G401.6 (cell line): ENCODE measurements at regions not wholly inside any gene's neighbourhood (a gene's known extent, or its start where the extent isn't known, plus 50 kb on each side); places are given as distances from the start of the nearest gene placed in this dataset.
"Not testable (repeated sequence)": the region's sequence is repeated elsewhere in the genome, so short reads cannot be mapped to it uniquely, and the experiment has no call there.

Experiments used
- FAIRE-seq: peaks from 2 replicates; lab custom pipeline; 2012; peaks lifted over from hg19 to GRCh38; lab: Jason Lieb, UNC

DNA sequence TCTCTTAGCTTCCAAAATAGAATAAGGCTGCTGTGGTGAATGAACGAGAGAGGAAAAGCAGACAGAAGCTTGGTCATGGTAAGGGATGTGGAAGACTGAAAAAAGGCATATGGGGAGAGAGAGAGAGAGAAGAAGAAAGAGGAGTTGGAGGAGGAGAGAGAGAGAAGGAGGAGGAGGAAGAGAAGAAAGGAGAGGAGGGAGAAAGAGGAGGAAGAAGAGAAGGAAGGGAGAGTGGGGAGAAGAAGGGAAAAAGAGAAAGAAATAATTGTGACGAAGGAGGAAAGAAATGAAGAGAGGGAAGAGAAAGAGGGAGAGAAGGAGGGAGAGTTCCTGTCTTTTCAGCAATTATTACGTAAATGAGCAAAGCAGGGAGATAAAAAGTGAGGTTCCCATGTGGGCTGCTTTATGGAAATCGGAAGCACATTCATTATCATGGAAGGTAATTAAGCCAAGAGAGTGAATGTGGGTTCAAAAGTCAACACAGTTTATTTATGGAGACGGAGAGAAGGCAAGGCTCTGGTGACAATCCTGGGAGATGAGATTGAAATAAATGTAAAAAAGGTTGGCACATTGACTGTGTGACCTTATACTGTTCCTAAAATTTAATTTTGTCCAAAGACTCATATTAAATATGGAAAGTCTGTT is 611.2 kb downstream of the KIF4B start:
- FAIRE-seq, result no peak

DNA sequence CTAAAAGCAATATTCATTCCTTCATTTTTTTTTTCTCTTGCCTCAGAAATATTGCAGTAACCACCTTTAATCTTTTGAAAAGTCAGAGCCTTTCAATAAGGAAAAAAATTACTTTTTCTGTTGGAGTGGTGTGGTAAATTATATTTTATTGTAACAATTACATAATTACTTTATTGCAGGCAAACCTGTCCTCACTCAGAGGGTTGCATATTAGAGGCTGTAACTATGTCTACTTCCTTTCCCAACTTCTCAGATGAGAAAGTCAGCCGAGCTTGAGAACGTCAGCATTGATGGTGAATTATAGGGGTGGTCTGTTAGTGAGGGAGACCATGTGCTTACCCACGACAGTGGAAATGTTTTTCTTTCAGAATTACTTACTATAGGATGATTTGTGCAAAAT is 611.8 kb downstream of the KIF4B start:
- FAIRE-seq, result no peak

DNA sequence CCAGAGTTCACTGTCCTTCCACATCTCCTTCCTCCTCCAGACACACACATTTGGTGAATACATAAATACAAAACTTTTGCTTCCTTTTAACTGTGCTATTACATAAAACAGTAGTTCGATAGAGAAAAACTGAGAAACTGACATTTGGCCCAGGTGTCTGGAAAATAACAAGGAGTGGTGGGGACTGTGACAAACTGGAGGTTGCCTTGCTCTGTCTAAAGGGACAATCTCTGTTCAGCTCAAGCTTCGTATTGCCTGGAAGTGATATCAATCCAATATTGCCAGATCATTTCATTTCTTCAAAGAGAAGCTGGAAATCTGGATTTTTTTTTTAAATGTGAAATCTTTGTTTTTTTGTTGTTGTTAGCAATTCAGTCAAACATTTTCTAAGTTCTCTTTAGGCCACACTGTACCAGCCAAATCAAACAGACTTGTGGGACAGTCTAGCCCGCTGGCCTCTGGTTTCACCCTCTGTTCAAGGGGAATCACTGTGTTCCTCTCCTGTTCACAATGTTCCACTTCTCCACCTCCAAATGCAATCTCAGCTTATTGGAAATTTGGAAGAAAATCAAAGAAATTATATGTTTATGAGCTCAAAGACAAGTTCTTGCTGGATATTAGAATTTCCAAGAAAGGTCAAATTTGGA is 612.5 kb downstream of the KIF4B start:
- no peak for FAIRE-seq

DNA sequence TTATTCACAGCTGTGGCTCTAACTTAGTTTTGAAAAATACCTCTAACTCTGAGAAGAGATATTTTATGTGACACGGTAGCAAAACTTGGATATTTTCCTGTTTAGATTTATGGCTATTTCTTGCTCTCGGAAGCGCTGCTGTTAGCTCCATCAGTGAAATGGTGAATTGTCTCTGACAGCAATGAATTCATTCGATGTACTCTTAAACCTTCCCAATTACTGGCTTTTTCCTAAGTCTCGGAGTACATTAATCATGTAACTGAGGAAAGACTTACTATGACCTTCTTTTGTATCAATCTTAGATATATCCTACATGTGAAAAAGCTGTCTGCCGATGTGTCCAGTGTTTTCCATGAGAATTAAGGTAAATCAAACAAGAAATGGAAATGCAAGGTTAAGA is 613.0 kb downstream of the KIF4B start:
- FAIRE-seq, result no peak

DNA sequence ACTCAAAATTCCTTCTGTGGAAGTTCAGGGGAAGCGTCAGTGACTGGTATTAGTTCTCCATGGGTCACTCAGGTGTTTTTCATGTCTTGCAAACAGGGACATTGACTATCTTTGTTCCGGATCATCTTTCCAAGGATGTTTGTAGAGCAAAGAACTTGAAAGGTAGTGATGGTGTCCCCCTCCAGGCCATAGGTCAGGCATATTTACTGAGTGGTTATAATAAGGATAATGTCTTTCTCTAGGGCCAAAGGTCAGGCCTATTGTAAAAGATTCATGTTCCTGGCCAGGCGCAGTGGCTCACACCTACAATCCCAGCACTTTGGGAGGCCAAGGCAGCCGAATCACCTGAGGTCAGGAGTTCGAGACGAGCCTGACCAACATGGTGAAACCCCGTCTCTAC is 614.8 kb downstream of the KIF4B start:
- FAIRE-seq, result no peak

DNA sequence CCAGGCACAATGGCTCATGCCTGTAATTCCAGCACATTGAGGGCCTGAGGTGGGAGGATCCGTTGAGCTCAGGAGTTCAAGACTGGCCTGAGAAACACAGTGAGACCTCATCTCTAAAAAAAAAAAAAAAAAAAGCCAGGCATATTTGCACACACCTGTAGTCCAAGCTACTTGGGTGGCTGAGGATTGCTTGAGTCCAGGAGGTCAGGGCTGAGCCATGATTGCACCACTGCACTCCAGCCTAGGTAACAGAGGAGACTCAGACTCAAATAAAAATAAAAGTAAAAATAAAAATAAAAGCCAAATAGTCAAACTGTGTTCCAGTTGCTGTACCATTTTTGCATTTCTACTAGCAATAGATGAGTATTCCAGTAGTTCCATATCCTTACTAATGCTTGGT is 616.0 kb downstream of the KIF4B start:
- no peak for FAIRE-seq

DNA sequence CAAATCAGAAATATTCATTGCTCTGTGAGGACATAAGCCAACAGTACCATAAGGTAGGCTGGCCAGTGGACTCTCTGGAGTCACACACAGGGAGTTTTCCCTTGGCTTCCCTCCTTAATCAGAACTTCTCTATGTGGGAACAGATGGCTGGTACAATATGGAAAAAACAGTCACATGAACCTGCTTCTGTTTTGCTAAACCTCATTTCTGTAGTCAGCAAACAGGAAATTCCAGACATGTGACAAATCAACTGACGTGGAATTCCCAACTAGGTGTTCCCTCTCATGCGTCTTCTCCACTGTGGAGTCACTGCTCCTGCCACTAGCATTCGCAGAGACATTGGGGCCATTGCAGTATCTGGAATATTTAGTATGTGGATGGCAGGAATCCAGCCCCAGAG is 617.6 kb downstream of the KIF4B start:
- FAIRE-seq, result no peak

DNA sequence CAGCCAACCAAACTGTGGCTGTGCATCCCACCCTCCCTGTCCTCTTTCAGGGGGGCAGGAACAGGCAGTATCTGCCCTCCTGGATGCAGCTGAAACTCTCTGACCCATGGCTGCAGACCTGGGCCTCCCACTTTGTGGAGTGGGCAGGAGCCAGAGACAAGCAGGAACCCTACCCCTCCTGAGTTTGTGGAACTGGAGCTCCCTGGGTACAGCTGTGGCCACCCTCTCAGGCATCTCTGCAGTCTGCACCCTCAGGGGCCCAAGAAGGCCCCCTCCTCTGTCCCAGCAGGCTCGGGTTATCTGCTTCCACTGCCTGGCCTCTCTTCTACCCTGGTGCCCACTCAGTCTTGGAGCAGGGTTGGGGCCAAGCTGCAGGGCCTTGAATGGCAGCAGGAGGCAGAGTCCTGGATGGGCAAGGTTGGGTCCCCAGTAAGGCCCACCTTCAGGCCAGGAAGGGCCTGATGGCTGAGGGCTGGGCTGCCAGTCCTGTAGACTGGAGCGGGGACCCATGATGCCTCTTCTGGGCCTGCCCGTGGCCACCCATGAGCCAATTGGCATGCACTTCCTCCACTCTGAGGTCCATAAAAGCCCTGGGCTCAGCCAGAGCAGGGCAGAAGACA is 619.9 kb downstream of the KIF4B start:
- FAIRE-seq, result no peak

DNA sequence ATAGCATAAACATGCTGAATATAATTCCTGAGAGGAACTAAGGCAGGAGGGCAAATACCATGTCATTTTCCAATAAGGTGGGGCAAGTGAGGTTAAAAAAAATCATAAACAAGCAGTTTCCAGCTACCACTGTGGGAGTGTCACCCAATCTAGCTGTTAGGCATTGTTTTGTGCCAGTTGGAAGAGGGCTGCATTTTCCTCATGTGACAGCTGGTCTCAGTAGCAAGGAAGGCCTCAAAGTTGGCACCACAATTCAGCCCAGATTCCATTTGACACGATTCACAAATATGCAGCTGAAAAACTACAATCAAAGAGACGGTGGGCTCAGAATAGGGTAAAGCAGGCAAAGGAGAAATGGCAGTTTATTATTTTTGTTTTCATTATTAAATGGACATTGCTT is 636.1 kb downstream of the KIF4B start:
- no peak for FAIRE-seq

DNA sequence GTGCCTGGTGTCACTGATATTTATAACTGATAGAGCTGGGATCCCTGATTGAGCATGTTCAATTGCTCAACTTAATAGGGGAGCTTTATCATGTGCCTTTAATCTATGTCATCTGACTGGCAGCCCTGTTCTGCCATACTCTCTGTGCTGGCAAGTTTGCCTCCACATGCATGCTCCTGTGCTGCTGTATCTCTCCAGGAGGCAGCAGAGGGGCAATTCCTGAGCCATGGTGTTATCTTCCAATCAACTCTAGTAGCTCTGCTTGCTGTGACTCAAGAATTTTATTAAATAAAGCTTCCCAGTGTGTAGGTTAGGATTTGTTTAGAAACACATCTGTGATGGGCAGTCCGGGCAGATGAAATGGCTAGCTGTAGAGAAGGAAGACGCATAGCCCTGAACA is 642.0 kb downstream of the KIF4B start:
- FAIRE-seq, result no peak

DNA sequence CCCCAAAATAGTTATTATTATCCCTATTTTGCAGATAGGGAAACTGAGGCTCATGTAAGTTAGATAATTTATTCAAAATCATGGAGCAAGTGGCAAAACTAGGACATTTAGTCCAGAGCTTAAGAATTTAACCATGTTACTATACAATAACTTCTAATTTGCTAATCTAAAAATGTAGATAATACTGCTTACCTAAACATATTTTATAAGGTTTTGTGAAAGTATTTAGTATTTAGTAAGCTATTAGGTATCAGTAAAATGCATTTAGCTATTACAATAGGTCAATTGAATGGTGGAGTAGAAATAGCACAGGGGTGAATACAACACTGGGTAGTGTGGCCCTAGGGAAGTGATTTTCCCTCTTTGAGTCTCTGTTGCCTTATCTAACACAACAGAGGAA is 648.3 kb downstream of the KIF4B start:
- FAIRE-seq, result no peak

DNA sequence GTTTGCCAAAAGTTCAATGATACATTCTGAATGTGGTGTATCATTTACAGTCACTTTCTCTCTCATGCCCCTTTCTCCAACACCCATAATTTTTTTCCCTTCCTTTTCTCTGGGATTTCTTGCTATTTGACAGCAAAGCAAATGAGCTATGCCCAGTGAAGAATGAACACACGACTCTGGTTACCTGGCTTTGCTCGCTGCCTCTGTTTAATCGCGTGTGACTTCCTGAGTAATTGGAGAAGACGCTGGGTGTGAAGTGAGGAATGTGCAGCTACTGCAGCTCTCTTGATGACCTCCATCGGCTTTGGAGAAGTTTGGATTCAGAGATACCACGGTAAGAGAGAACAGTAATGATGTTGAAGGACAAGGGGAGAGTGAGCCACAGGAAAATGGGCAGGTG is 651.8 kb downstream of the KIF4B start:
- FAIRE-seq, result no peak

DNA sequence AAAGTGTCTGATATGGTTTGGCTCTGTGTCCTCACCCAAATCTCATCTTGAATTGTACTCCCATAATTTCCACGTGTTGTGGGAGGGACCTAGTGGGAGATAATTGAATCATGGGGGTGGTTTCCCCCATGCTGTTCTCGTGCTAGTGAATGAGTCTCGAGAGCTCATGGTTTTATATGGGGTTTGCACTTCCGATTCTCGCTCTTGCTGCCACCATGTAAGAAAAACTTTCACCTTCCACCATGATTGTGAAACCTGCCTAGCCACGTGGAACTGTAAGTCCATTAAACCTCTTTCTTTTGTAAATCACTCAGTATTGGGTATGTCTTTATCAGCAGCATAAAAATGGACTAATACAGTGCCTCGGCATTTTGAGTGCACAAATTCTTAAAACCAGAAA is 655.0 kb upstream of the SGCD start:
- FAIRE-seq, result not testable (repeated sequence)

DNA sequence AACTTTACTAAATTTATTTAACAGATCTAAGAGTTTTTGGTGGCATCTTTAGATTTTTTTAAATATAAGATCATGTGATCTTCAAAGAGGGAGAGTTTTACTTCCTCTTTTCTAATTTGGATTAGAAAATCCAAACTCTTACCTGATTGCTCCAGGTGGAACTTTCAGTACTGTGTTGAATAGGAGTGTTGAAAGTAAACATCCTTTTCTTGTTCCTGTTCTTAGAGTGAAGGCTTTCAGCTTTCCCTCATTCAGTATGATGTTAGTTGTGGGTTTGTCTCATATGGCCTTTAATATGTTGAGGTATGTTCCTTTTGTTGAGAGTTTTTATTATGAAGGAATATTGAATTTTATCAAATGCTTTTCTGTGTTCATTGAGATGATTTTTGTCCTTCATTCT is 650.0 kb upstream of the SGCD start:
- FAIRE-seq, result no peak

DNA sequence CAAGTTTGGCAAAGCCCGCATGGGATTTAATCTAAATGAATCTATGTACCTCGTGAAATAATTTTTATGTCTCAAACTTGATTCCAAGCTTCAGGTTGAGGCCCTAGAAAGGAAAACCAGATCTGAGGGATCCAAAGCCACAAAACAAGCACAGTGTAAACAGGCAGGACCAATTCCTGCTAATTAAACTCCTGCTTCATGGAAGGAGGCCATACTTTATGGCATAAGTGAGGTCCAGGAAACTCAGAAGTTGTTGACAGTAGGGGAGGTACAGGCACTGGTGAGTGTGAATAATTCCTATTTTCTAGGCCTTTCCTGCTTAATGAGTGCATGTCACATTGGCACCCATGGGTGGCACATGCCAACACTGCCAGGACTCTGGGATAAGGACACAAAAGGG is 648.6 kb upstream of the SGCD start:
- no peak for FAIRE-seq

DNA sequence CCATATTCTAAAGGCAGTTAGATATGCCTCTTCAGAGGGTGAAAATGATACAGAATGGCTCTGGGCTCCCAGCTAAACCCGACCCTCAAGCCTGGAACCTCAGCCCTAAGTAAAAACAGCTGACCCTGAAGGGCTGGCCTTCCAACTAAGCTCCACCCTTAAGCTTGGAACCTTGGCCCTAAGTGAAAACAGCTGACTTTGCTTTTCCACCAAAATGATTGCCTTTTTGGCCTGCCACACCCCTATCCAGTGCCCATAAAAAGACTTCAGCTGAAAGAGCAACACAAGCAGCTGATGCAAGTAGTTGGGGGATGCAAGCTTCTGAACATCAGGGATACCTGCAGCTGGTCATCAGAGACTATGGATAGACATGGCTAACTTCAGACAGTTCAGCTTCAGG is 647.4 kb upstream of the SGCD start:
- FAIRE-seq, result no peak

DNA sequence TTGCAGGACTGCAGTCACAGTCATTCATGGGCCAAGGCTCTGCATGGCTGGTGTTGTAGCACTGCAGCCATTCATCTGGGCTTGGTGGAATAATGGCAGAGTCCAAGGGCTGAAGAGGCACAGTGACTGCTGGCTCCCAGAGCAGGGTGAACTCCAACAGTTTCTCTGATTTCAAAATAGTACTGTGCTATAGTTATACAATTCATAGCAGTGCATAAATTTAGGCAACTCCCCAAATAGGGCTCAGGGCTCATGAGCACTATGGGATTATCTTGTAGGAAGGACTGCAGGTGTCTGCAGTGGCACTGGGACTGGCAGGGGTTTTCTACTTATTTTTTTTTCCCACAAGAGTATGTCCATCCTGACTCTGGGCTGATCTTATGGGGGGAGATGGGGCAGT is 642.5 kb upstream of the SGCD start:
- no peak for FAIRE-seq

DNA sequence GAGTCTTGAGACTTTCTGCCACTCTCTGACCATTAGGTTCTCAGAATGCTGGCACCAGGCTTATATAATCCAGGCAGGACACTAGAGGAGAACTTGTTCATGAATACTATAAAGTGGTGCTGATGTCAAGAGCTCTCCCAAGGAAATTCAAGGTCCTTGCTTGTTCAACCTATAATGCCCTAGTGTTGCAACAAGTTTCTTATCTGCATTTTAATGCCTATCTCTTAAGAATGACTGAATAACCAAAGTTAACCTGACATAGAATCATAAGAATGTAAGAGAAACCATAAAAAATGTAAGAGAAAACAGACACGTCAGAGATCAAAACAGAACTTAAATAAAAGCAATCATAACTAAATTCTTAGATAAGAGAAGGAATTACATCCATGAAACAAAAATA is 640.8 kb upstream of the SGCD start:
- FAIRE-seq, result no peak

DNA sequence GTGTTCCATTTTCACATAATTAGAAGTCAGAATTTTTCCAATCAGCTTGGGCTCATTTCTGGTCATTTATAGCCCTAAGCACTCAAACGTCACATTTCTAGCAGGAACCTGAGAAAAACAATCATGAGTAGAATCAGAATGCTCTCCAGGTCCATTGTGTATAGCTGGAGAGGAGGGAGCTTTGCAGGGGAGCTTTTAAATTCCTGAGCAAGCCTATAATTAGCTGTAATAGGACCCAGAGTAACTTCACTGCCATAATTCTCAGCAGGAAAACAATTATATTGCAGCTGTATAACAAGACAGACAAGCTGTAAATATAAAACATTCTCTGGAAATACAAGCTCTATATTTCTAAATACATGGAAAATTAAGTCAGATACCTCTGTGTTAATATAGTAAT is 637.6 kb upstream of the SGCD start:
- FAIRE-seq, result no peak

DNA sequence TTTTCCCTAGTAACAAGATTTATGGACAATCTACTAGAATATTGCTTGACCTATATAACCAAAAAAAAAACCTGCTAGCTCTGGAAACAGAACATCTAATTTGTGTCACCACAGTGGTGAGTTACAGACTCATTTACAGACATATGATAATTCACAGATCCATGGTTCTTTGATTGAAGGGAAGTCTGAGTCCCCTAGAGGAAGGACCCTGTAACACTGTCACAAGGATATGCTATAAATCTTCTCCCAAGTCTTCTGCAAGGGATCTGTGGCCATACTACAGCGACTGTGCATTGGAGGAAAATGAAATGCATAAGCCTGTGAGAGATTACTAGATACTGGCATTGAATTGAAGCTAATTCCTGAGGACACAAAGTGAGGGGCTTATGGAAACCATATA is 630.6 kb upstream of the SGCD start:
- no peak for FAIRE-seq

DNA sequence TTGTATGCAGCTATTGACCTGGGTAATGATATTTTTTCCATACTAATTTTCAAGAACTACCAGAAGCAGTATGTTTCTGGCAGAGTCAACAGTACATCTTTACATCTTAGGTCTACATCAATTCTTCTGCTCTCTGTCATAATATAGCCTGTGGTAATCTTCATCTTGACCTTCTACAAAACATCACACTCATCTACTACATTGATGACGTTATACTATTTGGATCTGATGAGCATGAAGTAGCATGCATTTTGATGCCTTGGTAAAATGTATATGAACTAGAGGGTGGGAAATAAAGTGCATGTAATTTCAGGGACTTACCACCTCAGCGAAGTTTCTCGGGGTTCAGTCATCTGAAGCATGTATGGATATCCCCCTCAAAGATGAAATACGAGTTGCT is 629.7 kb upstream of the SGCD start:
- FAIRE-seq, result no peak

DNA sequence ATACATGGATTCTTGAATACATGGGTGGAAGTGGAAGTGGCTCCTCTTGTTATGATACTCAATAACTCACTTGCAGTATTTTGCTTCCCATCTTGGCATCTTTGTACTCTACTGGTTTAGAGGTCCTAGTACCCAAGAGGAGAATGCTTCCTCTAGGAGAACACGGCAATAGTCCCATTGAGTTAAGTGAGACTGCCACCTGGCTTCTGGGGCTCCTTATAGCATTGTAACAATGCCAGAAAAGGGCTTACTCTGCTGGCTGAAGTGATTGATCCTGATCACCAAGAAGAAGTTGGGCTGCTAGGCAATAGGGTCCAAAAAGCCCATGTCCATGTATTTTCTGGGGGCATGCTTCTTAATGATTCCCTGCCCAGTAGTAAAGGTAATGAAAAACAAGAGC is 627.6 kb upstream of the SGCD start:
- FAIRE-seq, result no peak

DNA sequence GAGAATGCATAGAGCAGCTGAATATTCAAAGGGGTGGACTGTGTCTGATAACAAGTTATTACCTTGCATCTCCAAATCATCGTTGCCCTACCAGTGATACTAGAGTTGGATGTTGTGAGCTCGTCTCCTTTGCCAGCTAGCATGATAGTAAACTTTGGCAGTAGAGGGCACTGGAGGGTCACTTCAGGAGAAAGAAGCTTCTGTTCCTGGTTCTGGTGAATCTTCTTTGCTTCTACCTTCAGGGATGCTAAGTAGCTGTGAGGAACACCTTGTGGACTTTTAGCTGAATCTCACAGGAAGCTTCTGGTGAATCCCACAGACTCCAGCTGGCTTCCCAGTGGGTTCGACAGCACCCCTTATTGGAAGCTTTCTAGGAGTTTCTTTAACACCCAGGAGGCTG is 626.6 kb upstream of the SGCD start:
- no peak for FAIRE-seq

DNA sequence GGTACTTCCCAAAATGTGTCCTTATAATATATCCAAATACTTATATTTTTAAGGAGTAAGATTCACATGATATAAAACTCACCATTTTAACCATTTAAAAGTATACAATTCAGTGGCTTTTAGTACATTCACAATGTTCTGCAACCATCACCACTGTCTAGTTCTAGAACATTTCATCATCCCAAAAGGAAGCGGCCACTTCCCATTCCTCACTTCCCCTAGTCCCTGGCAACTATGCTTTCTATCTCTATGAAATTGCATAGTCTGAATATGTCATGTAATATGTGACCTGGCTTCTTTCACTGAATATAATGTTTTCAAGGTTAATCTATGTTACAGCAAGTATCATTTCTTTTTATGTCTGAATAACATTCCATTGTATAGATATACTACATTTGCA is 615.1 kb upstream of the SGCD start:
- FAIRE-seq, result no peak
